Mesenchymal stem cell (in vitro differentiated cells and primary cell): ENCODE measurements at regions not wholly inside any gene's neighbourhood (a gene's known extent, or its start where the extent isn't known, plus 50 kb on each side); places are given as distances from the start of the nearest gene placed in this dataset.

ENCODE experiments used
- DNase-seq: peaks from one replicate; pipeline ENCODE4 v3.0.0-alpha.2; 2013
- H2AFZ ChIP-seq: one replicate; pipeline ENCODE4 v1.6.1; 2013; ENCODE audit warnings: low read depth, mild to moderate bottlenecking, control low read depth, inconsistent platforms, low read length, moderate library complexity
- H2AK5ac ChIP-seq: 2 replicates; pipeline ENCODE4 v1.6.1; 2013; ENCODE audit warnings: low read length, moderate library complexity, mild to moderate bottlenecking, inconsistent platforms; ENCODE audit not compliant: severe bottlenecking
- H2BK120ac ChIP-seq: one replicate; pipeline ENCODE4 v1.6.1; 2013; ENCODE audit warnings: low read depth, mild to moderate bottlenecking, inconsistent platforms, low read length, moderate library complexity
- H2BK12ac ChIP-seq, 2 experiments: one replicate each; pipeline ENCODE4 v1.6.1; 2013; ENCODE audit warnings: inconsistent platforms in 2 of 2, low read length in 2 of 2, mild to moderate bottlenecking in 2 of 2, moderate library complexity in 2 of 2, control low read depth in 1 of 2
- H2BK15ac ChIP-seq: one replicate; pipeline ENCODE4 v1.6.1; 2013; ENCODE audit warnings: mild to moderate bottlenecking, low read depth, inconsistent platforms; ENCODE audit not compliant: poor library complexity, severe bottlenecking
- H2BK5ac ChIP-seq: 2 replicates; pipeline ENCODE4 v1.6.1; 2013; ENCODE audit warnings: low read depth, mild to moderate bottlenecking, low read length, control low read depth, inconsistent platforms; ENCODE audit not compliant: poor library complexity, severe bottlenecking
- H3K14ac ChIP-seq, 2 experiments: one replicate each; pipeline ENCODE4 v1.6.1; 2013; ENCODE audit warnings: inconsistent platforms in 2 of 2, low read length in 2 of 2, control low read depth in 1 of 2, mild to moderate bottlenecking in 1 of 2, moderate library complexity in 1 of 2
- H3K18ac ChIP-seq, 2 experiments: one replicate each; pipeline ENCODE4 v1.6.1; 2013; ENCODE audit warnings: inconsistent platforms in 2 of 2, low read length in 2 of 2, control low read depth in 1 of 2, low read depth in 1 of 2, mild to moderate bottlenecking in 1 of 2
- H3K23ac ChIP-seq, 2 experiments: one replicate each; pipeline ENCODE4 v1.6.1; 2013; ENCODE audit warnings: inconsistent platforms in 2 of 2, low read length in 2 of 2, mild to moderate bottlenecking in 2 of 2, moderate library complexity in 2 of 2, control low read depth in 1 of 2
- H3K27ac ChIP-seq: 2 replicates; pipeline ENCODE4 v1.5.1; 2013; ENCODE audit warnings: mild to moderate bottlenecking, moderate library complexity, low read length, control low read depth, inconsistent platforms; ENCODE audit not compliant: poor library complexity, severe bottlenecking
- H3K27me3 ChIP-seq, 2 experiments: 2 replicates each; pipeline versions ENCODE4 v1.6.1 to v1.7.0; 2013; ENCODE audit warnings: low read length in 2 of 2, mild to moderate bottlenecking in 2 of 2, moderate library complexity in 2 of 2, control low read depth in 1 of 2, inconsistent platforms in 1 of 2; ENCODE audit not compliant: control insufficient read depth in 1 of 2, insufficient read depth in 1 of 2
- H3K36me3 ChIP-seq, 2 experiments: 2 replicates each; pipeline versions ENCODE4 v1.6.1 to v1.7.0; 2013; ENCODE audit warnings: low read length in 2 of 2, control low read depth in 1 of 2, inconsistent platforms in 1 of 2, low read depth in 1 of 2, mild to moderate bottlenecking in 1 of 2; ENCODE audit not compliant: insufficient read depth in 2 of 2, control insufficient read depth in 1 of 2
- H3K4ac ChIP-seq, 2 experiments: one replicate each; pipeline ENCODE4 v1.6.1; 2013; ENCODE audit warnings: inconsistent platforms in 2 of 2, low read length in 2 of 2, mild to moderate bottlenecking in 2 of 2, moderate library complexity in 2 of 2, control low read depth in 1 of 2, low read depth in 1 of 2
- H3K4me1 ChIP-seq: 2 replicates; pipeline ENCODE4 v1.6.1; 2013; ENCODE audit warnings: low read depth, low read length, control low read depth; ENCODE audit not compliant: control insufficient read depth, insufficient read depth
- H3K4me2 ChIP-seq: 2 replicates; pipeline ENCODE4 v1.6.1; 2013; ENCODE audit warnings: low read length, mild to moderate bottlenecking, inconsistent platforms; ENCODE audit not compliant: poor library complexity, severe bottlenecking
- H3K4me3 ChIP-seq, 2 experiments: 2 replicates each; pipeline versions ENCODE4 v1.5.1 to v1.7.0; 2013; ENCODE audit warnings: low read length in 2 of 2, mild to moderate bottlenecking in 2 of 2, control low read depth in 1 of 2, low read depth in 1 of 2; ENCODE audit not compliant: insufficient read depth in 1 of 2
- H3K79me1 ChIP-seq: replicated peaks from 2 replicates; pipeline ENCODE4 v1.6.1; 2013; ENCODE audit warnings: mild to moderate bottlenecking, control low read depth, low read length, inconsistent platforms; ENCODE audit not compliant: poor library complexity, severe bottlenecking
- H3K9ac ChIP-seq: 2 replicates; pipeline ENCODE4 v1.7.0; 2013; ENCODE audit warnings: mild to moderate bottlenecking, low read length, moderate library complexity
- H3K9me3 ChIP-seq: 2 replicates; pipeline ENCODE4 v1.7.0; 2013; ENCODE audit warnings: mild to moderate bottlenecking, low read length; ENCODE audit not compliant: control insufficient read depth
- H4K8ac ChIP-seq: one replicate; pipeline ENCODE4 v1.6.1; 2013; ENCODE audit warnings: inconsistent platforms, mild to moderate bottlenecking, low read length, moderate library complexity
- H4K91ac ChIP-seq: one replicate; pipeline ENCODE4 v1.6.1; 2013; ENCODE audit warnings: mild to moderate bottlenecking, low read length, inconsistent platforms
- WGBS: methylation state at CpG from one replicate; pipeline ENCODE4 v1.1.7; 2013; ENCODE audit warnings: mixed read lengths; 5-methylcytosine and 5-hydroxymethylcytosine counted together

GRCh38 chr17:77391668-77392375 lies 251.1 kb downstream of the SEC14L1 start:
- Histone ChIP-seq H2BK15ac (peak overlapping the region; percentile 82), H3K4me1 (peaks cover 63% of the 10 kb centered on the region), H2BK5ac (no peak overlapping the region), H2BK12ac (peak overlapping the region; percentile 15 to 88), H3K36me3 (peaks cover 24 to 40% of the 10 kb centered on the region in 2 experiments), H2AFZ (no peak overlapping the region), H3K14ac (no peak overlapping the region), H3K27me3 (no peaks in the 10 kb centered on the region), H3K4me3 (peak overlapping the region in 1 of 2 experiments; percentile 35), H3K4ac (peak overlapping the region; percentile 63 to 82), H2AK5ac (no peak overlapping the region), H3K9ac (peak overlapping the region; percentile 83), H3K27ac (peak overlapping the region; percentile 67), H3K79me1 (peaks cover 2% of the 10 kb centered on the region), H3K23ac (no peak overlapping the region), H4K8ac (peak overlapping the region; percentile 50), H2BK120ac (peak overlapping the region; percentile 71), H3K9me3 (no peaks in the 10 kb centered on the region), H3K4me2 (peak overlapping the region; percentile 11), H4K91ac (peak overlapping the region; percentile 52), H3K18ac (peak overlapping the region; percentile 77 to 93)
- WGBS, result 21% methylated on average over 4 of the region's 7 CpGs
- peak; percentile 99 for DNase-seq

- peak overlapping the region; percentile 77 for H4K91ac ChIP-seq
- H3K4me2 ChIP-seq, result peak overlapping the region; percentile 11
- DNase-seq, result no peak
- peak overlapping the region; percentile 34 for H2AK5ac ChIP-seq
- peaks cover 2% of the 10 kb centered on the region for H3K79me1 ChIP-seq
- peak overlapping the region; percentile 67 for H3K27ac ChIP-seq
- peak overlapping the region; percentile 92 to 93 for H3K18ac ChIP-seq
- peak overlapping the region; percentile 71 for H2BK120ac ChIP-seq
- H2BK12ac ChIP-seq, result peak overlapping the region; percentile 15 to 95
- H2BK5ac ChIP-seq, result no peak overlapping the region
- peak overlapping the region; percentile 86 for H2BK15ac ChIP-seq
- H3K14ac ChIP-seq, result peak overlapping the region in 1 of 2 experiments; percentile 53
- no peak overlapping the region for H2AFZ ChIP-seq
- peak overlapping the region; percentile 59 for H4K8ac ChIP-seq
- 14% methylated on average over 15 of the region's 16 CpGs for WGBS
- no peaks in the 10 kb centered on the region for H3K27me3 ChIP-seq
- H3K4me1 ChIP-seq, result peaks cover 64% of the 10 kb centered on the region
- H3K9ac ChIP-seq, result peak overlapping the region; percentile 83
- H3K4me3 ChIP-seq, result peak overlapping the region in 1 of 2 experiments; percentile 57
- H3K4ac ChIP-seq, result peak overlapping the region; percentile 76 to 82
- peaks cover 19 to 35% of the 10 kb centered on the region in 2 experiments for H3K36me3 ChIP-seq
- H3K9me3 ChIP-seq, result no peaks in the 10 kb centered on the region
- peak overlapping the region in 1 of 2 experiments; percentile 30 for H3K23ac ChIP-seq
Measured at GRCh38 chr17:77392376-77393273, 251.9 kb downstream of the SEC14L1 start.

GRCh38 chr17:77393274-77393600 lies 252.5 kb downstream of the SEC14L1 start:
- H3K4ac ChIP-seq, result peak overlapping the region in 1 of 2 experiments; percentile 76
- H3K27me3 ChIP-seq, result no peaks in the 10 kb centered on the region
- H3K9me3 ChIP-seq, result no peaks in the 10 kb centered on the region
- no peak for DNase-seq
- H2BK120ac ChIP-seq, result peak overlapping the region; percentile 71
- H3K14ac ChIP-seq, result no peak overlapping the region
- peak overlapping the region in 1 of 2 experiments; percentile 95 for H2BK12ac ChIP-seq
- no peak overlapping the region for H3K23ac ChIP-seq
- H3K4me1 ChIP-seq, result peaks cover 62% of the 10 kb centered on the region
- peak overlapping the region; percentile 92 to 93 for H3K18ac ChIP-seq
- H4K8ac ChIP-seq, result peak overlapping the region; percentile 43
- H3K4me3 ChIP-seq, result peak overlapping the region in 1 of 2 experiments; percentile 57
- no peak overlapping the region for H2AFZ ChIP-seq
- H3K4me2 ChIP-seq, result no peak overlapping the region
- H3K36me3 ChIP-seq, result peaks cover 18 to 33% of the 10 kb centered on the region in 2 experiments
- H4K91ac ChIP-seq, result peak overlapping the region; percentile 77
- H2BK15ac ChIP-seq, result peak overlapping the region; percentile 86
- WGBS, result no CpG with 5 or more reads among the region's 5 CpGs
- H2BK5ac ChIP-seq, result no peak overlapping the region
- H3K9ac ChIP-seq, result peak overlapping the region; percentile 83
- peaks cover 2% of the 10 kb centered on the region for H3K79me1 ChIP-seq
- peak overlapping the region; percentile 34 for H2AK5ac ChIP-seq
- peak overlapping the region; percentile 67 for H3K27ac ChIP-seq
